Heart left ventricle (tissue), 13 donors: ENCODE measurements at regions not wholly inside any gene's neighbourhood (a gene's known extent, or its start where the extent isn't known, plus 50 kb on each side); places are given as distances from the start of the nearest gene placed in this dataset.

Experiments
- POLR2A ChIP-seq, 2 donors: fragments of 450-650 bp; IDR thresholded peaks; one replicate each; pipeline ENCODE4 v1.6.1; 2017; ENCODE audit warnings: antibody characterized with exemption in 2 of 2, mild to moderate bottlenecking in 2 of 2, moderate library complexity in 2 of 2
- TF ChIP-seq, protein P1 (sequence below), 12 donors: fragments of 200-600 bp; sonication (generic) in 4 of 12; IDR thresholded peaks; one replicate each; pipeline versions ENCODE4 v1.5.0 to v1.8.0; 2018 to 2022; ENCODE audit warnings: antibody characterized with exemption in 12 of 12, mild to moderate bottlenecking in 5 of 12
- donor health status: ischemic (EF 13 %, LVEDD 7.1; RV severe dilation, severe dysfunction).
- donor health status: DM: no; HTN: yes; CAD: no.
- donor health status: DM: no; HTN: no; CAD: no.
- donor health status: ischemic (EF 25% LVEDD 6.9; RV normal size, moderate dysfunction).
- donor health status: ischemic (EF 25% LVEDD 5.7; RV mildly dilated, moderate dysfunction).
- donor health status: ischemic (EF 35%, LVEDD 5.7; RV mildly dilated, moderate dysfunction).
- donor health status: nonischemic (EF 11% LVEDD 7.7; RV severe dilation, severe dysfunction).
- donor health status: DM: yes; HTN: yes; CAD: no.
- donor health status: PGD.
- donor health status: ischemic (EF 29% LVEDD 5.4; RV normal size, mild dysfunction).
- donor health status: nonischemic (EF 23%, LVEDD 6.1; RV moderate dilation, normal function).

GRCh38 chr12:114579389-114579788, 104.6 kb downstream of the TBX3 start:
- TF ChIP-seq, protein P1, sequence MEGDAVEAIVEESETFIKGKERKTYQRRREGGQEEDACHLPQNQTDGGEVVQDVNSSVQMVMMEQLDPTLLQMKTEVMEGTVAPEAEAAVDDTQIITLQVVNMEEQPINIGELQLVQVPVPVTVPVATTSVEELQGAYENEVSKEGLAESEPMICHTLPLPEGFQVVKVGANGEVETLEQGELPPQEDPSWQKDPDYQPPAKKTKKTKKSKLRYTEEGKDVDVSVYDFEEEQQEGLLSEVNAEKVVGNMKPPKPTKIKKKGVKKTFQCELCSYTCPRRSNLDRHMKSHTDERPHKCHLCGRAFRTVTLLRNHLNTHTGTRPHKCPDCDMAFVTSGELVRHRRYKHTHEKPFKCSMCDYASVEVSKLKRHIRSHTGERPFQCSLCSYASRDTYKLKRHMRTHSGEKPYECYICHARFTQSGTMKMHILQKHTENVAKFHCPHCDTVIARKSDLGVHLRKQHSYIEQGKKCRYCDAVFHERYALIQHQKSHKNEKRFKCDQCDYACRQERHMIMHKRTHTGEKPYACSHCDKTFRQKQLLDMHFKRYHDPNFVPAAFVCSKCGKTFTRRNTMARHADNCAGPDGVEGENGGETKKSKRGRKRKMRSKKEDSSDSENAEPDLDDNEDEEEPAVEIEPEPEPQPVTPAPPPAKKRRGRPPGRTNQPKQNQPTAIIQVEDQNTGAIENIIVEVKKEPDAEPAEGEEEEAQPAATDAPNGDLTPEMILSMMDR (IDR thresholded peaks at IDR 0.05), result no peak
- TF ChIP-seq POLR2A (IDR thresholded peaks at IDR 0.05), result no peak
